ENCODE measurements at regions not wholly inside any gene's neighbourhood (a gene's known extent, or its start where the extent isn't known, plus 50 kb on each side); places are given as distances from the start of the nearest gene placed in this dataset.

DNA sequence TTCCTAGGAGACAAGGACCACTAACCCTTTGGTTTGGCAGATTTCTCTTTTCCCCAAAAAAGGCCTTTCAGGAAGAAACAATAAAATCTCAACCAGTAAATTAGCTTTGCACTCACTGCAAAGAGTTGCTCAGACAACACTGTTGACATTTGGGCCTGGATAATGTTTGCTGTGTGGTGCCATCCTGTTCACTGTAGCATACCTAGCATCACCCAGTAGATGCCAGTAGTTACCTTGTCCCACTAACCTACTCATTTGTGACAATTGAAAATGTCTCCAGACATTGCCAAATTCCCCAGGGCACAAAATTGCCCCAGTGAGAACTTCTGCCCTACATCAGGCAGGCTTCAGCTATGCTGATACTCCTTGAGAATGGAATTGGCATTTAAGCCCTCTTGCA, 177.0 kb upstream of the ERCC4 start:
- Histone ChIP-seq H3K27me3 (no peaks in the 10 kb centered on the region), H3K4me1 (no peaks in the 10 kb centered on the region), H3K9me3 (peaks cover 0 to 7% of the 10 kb centered on the region in 2 donors), H3K27ac (no peak overlapping the region), H3K36me3 (no peaks in the 10 kb centered on the region), H3K4me3 (no peak overlapping the region)
- TF ChIP-seq CTCF (IDR thresholded peaks at IDR 0.05) = no peak
- no peak for DNase-seq (ENCODE audit: low spot score)

- H3K9me3 ChIP-seq = peaks cover 0 to 7% of the 10 kb centered on the region in 2 donors
- H3K27me3 ChIP-seq = no peaks in the 10 kb centered on the region
- no peak overlapping the region for H3K4me3 ChIP-seq
- no peak for DNase-seq (ENCODE audit: low spot score)
- no peaks in the 10 kb centered on the region for H3K36me3 ChIP-seq
- TF ChIP-seq CTCF (IDR thresholded peaks at IDR 0.05) = no peak
- no peak overlapping the region for H3K27ac ChIP-seq
- H3K4me1 ChIP-seq = no peaks in the 10 kb centered on the region
Observed at GRCh38 chr16:13743571-13743970, 176.4 kb upstream of the ERCC4 start.

- Histone ChIP-seq H3K36me3 (no peaks in the 10 kb centered on the region), H3K27me3 (no peaks in the 10 kb centered on the region), H3K4me1 (no peaks in the 10 kb centered on the region), H3K27ac (no peak overlapping the region), H3K4me3 (no peak overlapping the region), H3K9me3 (no peaks in the 10 kb centered on the region)
- TF ChIP-seq CTCF (IDR thresholded peaks at IDR 0.05) = no peak
- DNase-seq (ENCODE audit: low spot score) = no peak
Observed at GRCh38 chr16:13756411-13757140, 163.4 kb upstream of the ERCC4 start.

- H3K4me3 ChIP-seq = no peak overlapping the region
- DNase-seq (ENCODE audit: low spot score) = no peak
- no peaks in the 10 kb centered on the region for H3K27me3 ChIP-seq
- no peak overlapping the region for H3K27ac ChIP-seq
- no peaks in the 10 kb centered on the region for H3K9me3 ChIP-seq
- no peaks in the 10 kb centered on the region for H3K4me1 ChIP-seq
- TF ChIP-seq CTCF (IDR thresholded peaks at IDR 0.05) = no peak
- H3K36me3 ChIP-seq = no peaks in the 10 kb centered on the region
Observed at GRCh38 chr16:13766334-13766733, 153.6 kb upstream of the ERCC4 start.

DNA sequence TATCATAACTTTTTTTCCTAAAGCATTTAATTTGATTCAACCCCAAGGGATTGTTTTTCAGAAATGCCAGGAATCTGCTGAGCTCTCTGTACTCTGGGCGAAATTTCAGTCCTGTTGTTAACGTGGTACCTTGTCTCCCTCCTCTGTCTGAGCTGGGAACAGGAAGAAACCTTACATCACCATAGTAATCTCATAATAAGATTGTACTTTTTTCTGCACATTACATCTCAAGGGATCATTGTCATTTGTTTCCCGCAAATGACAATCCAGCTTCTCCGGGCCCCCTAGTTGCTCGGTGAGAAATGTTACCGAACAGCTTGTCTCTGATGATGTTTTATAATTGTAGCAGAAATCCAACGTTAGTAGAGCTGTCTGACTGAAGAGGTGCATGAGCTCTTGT, 152.7 kb upstream of the ERCC4 start:
- Histone ChIP-seq H3K27me3 (no peaks in the 10 kb centered on the region), H3K4me1 (no peaks in the 10 kb centered on the region), H3K27ac (no peak overlapping the region), H3K9me3 (no peaks in the 10 kb centered on the region), H3K36me3 (no peaks in the 10 kb centered on the region), H3K4me3 (no peak overlapping the region)
- no peak for TF ChIP-seq CTCF (IDR thresholded peaks at IDR 0.05)
- DNase-seq (ENCODE audit: low spot score) = no peak

- Histone ChIP-seq H3K36me3 (no peaks in the 10 kb centered on the region), H3K9me3 (no peaks in the 10 kb centered on the region), H3K27me3 (no peaks in the 10 kb centered on the region), H3K4me3 (no peak overlapping the region), H3K27ac (no peak overlapping the region), H3K4me1 (no peaks in the 10 kb centered on the region)
- TF ChIP-seq CTCF (IDR thresholded peaks at IDR 0.05) = no peak
- DNase-seq (ENCODE audit: low spot score) = no peak
Observed at GRCh38 chr16:13768471-13768870, 151.5 kb upstream of the ERCC4 start.

Measured in right atrium auricular region (tissue), 2 donors.